NCI-H1694 (cell line): ENCODE measurements at regions not wholly inside any gene's neighbourhood (a gene's known extent, or its start where the extent isn't known, plus 50 kb on each side); places are given as distances from the start of the nearest gene placed in this dataset.

Source experiments
- DNase-seq: peaks from one replicate; lab custom pipeline; 2025; lab: John Stamatoyannopoulos, UW

DNA sequence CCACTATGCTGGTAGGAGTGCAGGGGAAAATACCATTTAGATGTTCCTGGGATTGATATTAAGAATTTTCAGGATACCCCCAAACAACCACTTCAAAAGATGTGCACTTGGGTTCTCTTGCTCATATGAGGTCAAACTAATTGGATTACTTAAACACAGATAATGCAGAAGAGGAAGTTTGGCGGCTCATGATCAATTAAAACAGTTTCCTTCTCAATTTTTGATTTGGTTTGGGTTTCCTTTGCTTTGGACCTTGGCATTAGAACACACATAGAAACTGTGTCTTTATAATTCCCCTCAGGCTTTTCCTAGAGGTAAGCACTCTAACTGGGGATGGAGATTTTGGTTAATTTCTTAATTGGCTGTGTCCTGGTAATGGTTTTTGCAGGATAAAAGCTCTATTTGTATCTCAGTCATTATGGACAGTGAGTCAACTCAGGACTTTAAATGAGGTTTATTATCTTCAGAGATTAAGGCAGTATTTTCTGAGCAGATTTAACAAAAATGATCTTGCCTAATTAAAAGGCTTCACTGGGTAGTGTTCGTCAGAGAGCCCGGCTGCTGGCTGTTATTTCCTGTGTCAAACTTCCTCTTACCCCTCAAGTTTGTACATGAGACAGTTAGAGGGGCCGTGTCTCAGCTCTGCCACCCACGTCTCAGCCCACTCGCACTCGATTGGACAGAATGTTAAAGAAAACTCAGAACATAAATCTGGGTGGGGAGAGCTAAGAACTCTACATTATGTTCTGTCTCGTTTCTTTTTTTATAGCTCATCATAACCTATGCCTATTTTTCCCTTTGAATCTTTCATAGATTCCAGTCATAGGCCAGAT lies 50.3 kb upstream of the PREP start:
- DNase-seq, result no peak
